ENCODE measurements at regions not wholly inside any gene's neighbourhood (a gene's known extent, or its start where the extent isn't known, plus 50 kb on each side); places are given as distances from the start of the nearest gene placed in this dataset.

GRCh38 chr10:45075216-45075615 lies 74.5 kb downstream of the ZNF22 start:
- Histone ChIP-seq H3K4ac (ENCODE audit: low read depth, low read length) (no peak overlapping the region), H3K14ac (ENCODE audit: low read length) (no peak overlapping the region), H2BK120ac (ENCODE audit: insufficient read depth, low read length, poor library complexity) (no peak overlapping the region), H3K36me3 (ENCODE audit: control insufficient read depth in 1 of 2, insufficient read depth in 2 of 2, low read length in 2 of 2) (no peaks in the 10 kb centered on the region), H2BK5ac (ENCODE audit: low read depth, low read length, poor library complexity) (no peak overlapping the region), H2AFZ (ENCODE audit: insufficient read depth, low read length, poor library complexity) (no peak overlapping the region), H3K23ac (ENCODE audit: low read length) (no peak overlapping the region), H3K9me3 (ENCODE audit: insufficient read depth, low read depth, low read length) (peaks cover 4% of the 10 kb centered on the region), H3K79me2 (ENCODE audit: control insufficient read depth, insufficient read depth, low read length, poor library complexity) (no peaks in the 10 kb centered on the region), H4K12ac (ENCODE audit: low read depth, low read length) (no peak overlapping the region), H3K4me2 (ENCODE audit: low read length) (no peak overlapping the region), H3K4me1 (ENCODE audit: control insufficient read depth in 1 of 2, insufficient read depth in 2 of 2, low read length in 2 of 2) (no peaks in the 10 kb centered on the region), H3K79me1 (ENCODE audit: low read length) (no peaks in the 10 kb centered on the region), H3K27me3 (ENCODE audit: insufficient read depth, low read length) (no peaks in the 10 kb centered on the region), H2BK12ac (ENCODE audit: low read length) (no peak overlapping the region), H2AK5ac (ENCODE audit: low read length) (no peak overlapping the region), H3K27ac (ENCODE audit: low read depth, low read length) (no peak overlapping the region), H4K8ac (ENCODE audit: low read depth, low read length) (no peak overlapping the region), H3K18ac (ENCODE audit: low read length) (no peak overlapping the region), H3K4me3 (ENCODE audit: low read depth, low read length) (no peak overlapping the region), H4K91ac (ENCODE audit: low read depth, low read length) (no peak overlapping the region), H3K9ac (ENCODE audit: low read length) (no peak overlapping the region)
- no peak for DNase-seq
- 100% methylated on average over 1 of the region's 4 CpGs for WGBS (ENCODE audit: extremely low coverage, insufficient coverage, insufficient read length)

GRCh38 chr10:45075826-45076380 lies 75.2 kb downstream of the ZNF22 start:
- Histone ChIP-seq H3K27me3 (ENCODE audit: insufficient read depth, low read length) (no peaks in the 10 kb centered on the region), H2BK120ac (ENCODE audit: insufficient read depth, low read length, poor library complexity) (no peak overlapping the region), H2AFZ (ENCODE audit: insufficient read depth, low read length, poor library complexity) (no peak overlapping the region), H3K9ac (ENCODE audit: low read length) (no peak overlapping the region), H3K4me3 (ENCODE audit: low read depth, low read length) (no peak overlapping the region), H2AK5ac (ENCODE audit: low read length) (no peak overlapping the region), H4K91ac (ENCODE audit: low read depth, low read length) (no peak overlapping the region), H2BK12ac (ENCODE audit: low read length) (no peak overlapping the region), H2BK5ac (ENCODE audit: low read depth, low read length, poor library complexity) (no peak overlapping the region), H3K18ac (ENCODE audit: low read length) (no peak overlapping the region), H3K79me1 (ENCODE audit: low read length) (no peaks in the 10 kb centered on the region), H3K4me1 (ENCODE audit: control insufficient read depth in 1 of 2, insufficient read depth in 2 of 2, low read length in 2 of 2) (no peaks in the 10 kb centered on the region), H3K14ac (ENCODE audit: low read length) (no peak overlapping the region), H3K79me2 (ENCODE audit: control insufficient read depth, insufficient read depth, low read length, poor library complexity) (no peaks in the 10 kb centered on the region), H3K36me3 (ENCODE audit: control insufficient read depth in 1 of 2, insufficient read depth in 2 of 2, low read length in 2 of 2) (no peaks in the 10 kb centered on the region), H3K4ac (ENCODE audit: low read depth, low read length) (no peak overlapping the region), H4K12ac (ENCODE audit: low read depth, low read length) (no peak overlapping the region), H3K23ac (ENCODE audit: low read length) (no peak overlapping the region), H4K8ac (ENCODE audit: low read depth, low read length) (no peak overlapping the region), H3K27ac (ENCODE audit: low read depth, low read length) (no peak overlapping the region), H3K9me3 (ENCODE audit: insufficient read depth, low read depth, low read length) (peaks cover 3% of the 10 kb centered on the region), H3K4me2 (ENCODE audit: low read length) (no peak overlapping the region)
- no CpG with 5 or more reads among the region's 6 CpGs for WGBS (ENCODE audit: extremely low coverage, insufficient coverage, insufficient read length)
- DNase-seq: no peak

GRCh38 chr10:45076891-45077290 lies 76.2 kb downstream of the ZNF22 start:
- H3K9me3 ChIP-seq (ENCODE audit: insufficient read depth, low read depth, low read length): peaks cover 3% of the 10 kb centered on the region
- H4K91ac ChIP-seq (ENCODE audit: low read depth, low read length): no peak overlapping the region
- no peak overlapping the region for H2BK120ac ChIP-seq (ENCODE audit: insufficient read depth, low read length, poor library complexity)
- H3K27ac ChIP-seq (ENCODE audit: low read depth, low read length): no peak overlapping the region
- no peak for DNase-seq
- H2BK5ac ChIP-seq (ENCODE audit: low read depth, low read length, poor library complexity): no peak overlapping the region
- H3K18ac ChIP-seq (ENCODE audit: low read length): no peak overlapping the region
- H3K27me3 ChIP-seq (ENCODE audit: insufficient read depth, low read length): no peaks in the 10 kb centered on the region
- no peak overlapping the region for H2AFZ ChIP-seq (ENCODE audit: insufficient read depth, low read length, poor library complexity)
- H3K36me3 ChIP-seq (ENCODE audit: control insufficient read depth in 1 of 2, insufficient read depth in 2 of 2, low read length in 2 of 2): no peaks in the 10 kb centered on the region
- H4K8ac ChIP-seq (ENCODE audit: low read depth, low read length): no peak overlapping the region
- H3K4me3 ChIP-seq (ENCODE audit: low read depth, low read length): no peak overlapping the region
- H3K14ac ChIP-seq (ENCODE audit: low read length): no peak overlapping the region
- no peak overlapping the region for H2AK5ac ChIP-seq (ENCODE audit: low read length)
- WGBS (ENCODE audit: extremely low coverage, insufficient coverage, insufficient read length): no CpG with 5 or more reads among the region's 6 CpGs
- no peak overlapping the region for H4K12ac ChIP-seq (ENCODE audit: low read depth, low read length)
- H3K4me2 ChIP-seq (ENCODE audit: low read length): no peak overlapping the region
- H3K9ac ChIP-seq (ENCODE audit: low read length): no peak overlapping the region
- H3K79me1 ChIP-seq (ENCODE audit: low read length): no peaks in the 10 kb centered on the region
- H2BK12ac ChIP-seq (ENCODE audit: low read length): no peak overlapping the region
- no peaks in the 10 kb centered on the region for H3K79me2 ChIP-seq (ENCODE audit: control insufficient read depth, insufficient read depth, low read length, poor library complexity)
- no peak overlapping the region for H3K4ac ChIP-seq (ENCODE audit: low read depth, low read length)
- no peak overlapping the region for H3K23ac ChIP-seq (ENCODE audit: low read length)
- no peaks in the 10 kb centered on the region for H3K4me1 ChIP-seq (ENCODE audit: control insufficient read depth in 1 of 2, insufficient read depth in 2 of 2, low read length in 2 of 2)

- H3K4me3 ChIP-seq (ENCODE audit: low read depth, low read length): no peak overlapping the region
- H4K12ac ChIP-seq (ENCODE audit: low read depth, low read length): no peak overlapping the region
- H3K9me3 ChIP-seq (ENCODE audit: insufficient read depth, low read depth, low read length): no peaks in the 10 kb centered on the region
- H4K8ac ChIP-seq (ENCODE audit: low read depth, low read length): no peak overlapping the region
- H2BK120ac ChIP-seq (ENCODE audit: insufficient read depth, low read length, poor library complexity): no peak overlapping the region
- no peak overlapping the region for H3K27ac ChIP-seq (ENCODE audit: low read depth, low read length)
- H2AK5ac ChIP-seq (ENCODE audit: low read length): no peak overlapping the region
- H2BK12ac ChIP-seq (ENCODE audit: low read length): no peak overlapping the region
- no peak overlapping the region for H3K18ac ChIP-seq (ENCODE audit: low read length)
- no peak for DNase-seq
- H3K27me3 ChIP-seq (ENCODE audit: insufficient read depth, low read length): no peaks in the 10 kb centered on the region
- no peak overlapping the region for H4K91ac ChIP-seq (ENCODE audit: low read depth, low read length)
- no peaks in the 10 kb centered on the region for H3K36me3 ChIP-seq (ENCODE audit: control insufficient read depth in 1 of 2, insufficient read depth in 2 of 2, low read length in 2 of 2)
- no peak overlapping the region for H3K4ac ChIP-seq (ENCODE audit: low read depth, low read length)
- no peak overlapping the region for H3K23ac ChIP-seq (ENCODE audit: low read length)
- no peak overlapping the region for H2AFZ ChIP-seq (ENCODE audit: insufficient read depth, low read length, poor library complexity)
- H3K4me1 ChIP-seq (ENCODE audit: control insufficient read depth in 1 of 2, insufficient read depth in 2 of 2, low read length in 2 of 2): no peaks in the 10 kb centered on the region
- no peak overlapping the region for H3K4me2 ChIP-seq (ENCODE audit: low read length)
- no CpG with 5 or more reads among the region's 3 CpGs for WGBS (ENCODE audit: extremely low coverage, insufficient coverage, insufficient read length)
- H2BK5ac ChIP-seq (ENCODE audit: low read depth, low read length, poor library complexity): no peak overlapping the region
- no peak overlapping the region for H3K9ac ChIP-seq (ENCODE audit: low read length)
- no peaks in the 10 kb centered on the region for H3K79me2 ChIP-seq (ENCODE audit: control insufficient read depth, insufficient read depth, low read length, poor library complexity)
- no peak overlapping the region for H3K14ac ChIP-seq (ENCODE audit: low read length)
- no peaks in the 10 kb centered on the region for H3K79me1 ChIP-seq (ENCODE audit: low read length)
Observed at GRCh38 chr10:45080331-45080730, 79.6 kb downstream of the ZNF22 start.
